ENCODE measurements at regions not wholly inside any gene's neighbourhood (a gene's known extent, or its start where the extent isn't known, plus 50 kb on each side); places are given as distances from the start of the nearest gene placed in this dataset.
"Not testable (repeated sequence)": the region's sequence is repeated elsewhere in the genome, so short reads cannot be mapped to it uniquely, and the experiment has no call there.

DNA sequence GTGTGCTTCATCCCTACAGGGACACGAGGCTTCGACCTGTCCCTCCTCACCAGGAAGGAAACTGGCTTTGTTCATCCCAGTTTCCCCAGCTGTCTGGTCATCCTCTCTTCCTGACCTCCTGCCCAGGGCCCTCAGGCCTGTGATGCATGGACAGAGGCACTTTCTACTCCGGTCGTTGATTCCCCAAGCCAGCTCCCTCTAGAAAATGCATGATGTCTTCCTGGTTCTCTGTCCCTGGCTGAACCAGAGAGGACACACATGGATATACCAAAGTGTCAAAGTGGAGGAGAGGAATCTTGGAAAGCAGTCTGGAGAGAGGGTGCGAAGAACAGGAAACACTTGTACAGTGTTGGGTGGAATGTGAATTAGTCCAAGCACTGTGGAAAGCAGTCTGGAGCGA, 501.4 kb downstream of the TMEM121 start:
- TF ChIP-seq, protein P1, sequence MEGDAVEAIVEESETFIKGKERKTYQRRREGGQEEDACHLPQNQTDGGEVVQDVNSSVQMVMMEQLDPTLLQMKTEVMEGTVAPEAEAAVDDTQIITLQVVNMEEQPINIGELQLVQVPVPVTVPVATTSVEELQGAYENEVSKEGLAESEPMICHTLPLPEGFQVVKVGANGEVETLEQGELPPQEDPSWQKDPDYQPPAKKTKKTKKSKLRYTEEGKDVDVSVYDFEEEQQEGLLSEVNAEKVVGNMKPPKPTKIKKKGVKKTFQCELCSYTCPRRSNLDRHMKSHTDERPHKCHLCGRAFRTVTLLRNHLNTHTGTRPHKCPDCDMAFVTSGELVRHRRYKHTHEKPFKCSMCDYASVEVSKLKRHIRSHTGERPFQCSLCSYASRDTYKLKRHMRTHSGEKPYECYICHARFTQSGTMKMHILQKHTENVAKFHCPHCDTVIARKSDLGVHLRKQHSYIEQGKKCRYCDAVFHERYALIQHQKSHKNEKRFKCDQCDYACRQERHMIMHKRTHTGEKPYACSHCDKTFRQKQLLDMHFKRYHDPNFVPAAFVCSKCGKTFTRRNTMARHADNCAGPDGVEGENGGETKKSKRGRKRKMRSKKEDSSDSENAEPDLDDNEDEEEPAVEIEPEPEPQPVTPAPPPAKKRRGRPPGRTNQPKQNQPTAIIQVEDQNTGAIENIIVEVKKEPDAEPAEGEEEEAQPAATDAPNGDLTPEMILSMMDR (IDR thresholded peaks at IDR 0.05) = not testable (repeated sequence)
- TF ChIP-seq POLR2A (IDR thresholded peaks at IDR 0.05) = not testable (repeated sequence)

Data from heart left ventricle (tissue), 13 donors.